Prostate gland (tissue), 2 donors: ENCODE measurements at regions not wholly inside any gene's neighbourhood (a gene's known extent, or its start where the extent isn't known, plus 50 kb on each side); places are given as distances from the start of the nearest gene placed in this dataset.

Source experiments
- DNase-seq: peaks from one replicate; pipeline ENCODE4 v3.0.0-alpha.2; 2019; ENCODE audit warnings: low spot score
- H3K27ac ChIP-seq, 2 donors: fragments of 200-600 bp; sonication (generic); 2 replicates each; pipeline ENCODE4 v1.5.1; 2017 to 2019
- H3K27me3 ChIP-seq: fragments of 200-600 bp; sonication (generic); replicated peaks from 2 replicates; pipeline ENCODE4 v1.5.1; 2019; ENCODE audit not compliant: insufficient read depth
- H3K36me3 ChIP-seq, 2 donors: fragments of 200-600 bp; sonication (generic); 1 replicate in 1 of 2; 2 replicates in 1 of 2; pipeline versions ENCODE4 v1.5.1 to v1.8.1; 2017 to 2019
- H3K4me1 ChIP-seq: fragments of 200-600 bp; sonication (generic); replicated peaks from 2 replicates; pipeline ENCODE4 v1.5.1; 2019
- H3K4me3 ChIP-seq, 2 donors: fragments of 200-600 bp; sonication (generic); 2 replicates each; pipeline ENCODE4 v1.5.1; 2017 to 2019
- H3K9me3 ChIP-seq: fragments of 200-600 bp; sonication (generic); 2 replicates; pipeline ENCODE4 v1.5.1; 2017
- CTCF ChIP-seq, 4 experiments: fragments of 200-600 bp in 2 of 4; fragments of 450-650 bp in 2 of 4; sonication (generic) in 2 of 4; IDR thresholded peaks; 1 replicate in 3 of 4; 2 replicates in 1 of 4; pipeline ENCODE4 v1.5.1; 2016 to 2019; ENCODE audit warnings: antibody characterized with exemption in 4 of 4, mild to moderate bottlenecking in 2 of 4, moderate library complexity in 2 of 4
- POLR2A ChIP-seq: fragments of 450-650 bp; IDR thresholded peaks from one replicate; pipeline ENCODE4 v1.6.1; 2016; ENCODE audit warnings: antibody characterized with exemption, mild to moderate bottlenecking
- POLR2AphosphoS5 ChIP-seq: sonication (generic); formaldehyde crosslinking; IDR thresholded peaks from one replicate; pipeline ENCODE4 v1.6.1; 2017; ENCODE audit warnings: antibody characterized with exemption
- WGBS: methylation state at CpG from one replicate; pipeline ENCODE4 v1.1.5; 2018; 5-methylcytosine and 5-hydroxymethylcytosine counted together
- intact Hi-C: fragments of 100-400 bp; cut with DNase I; formaldehyde crosslinking; loops from one replicate; pipeline ENCODE4 v1.14.2; 2022

- DNase-seq = no peak
- Histone ChIP-seq H3K27me3 (no peaks in the 10 kb centered on the region), H3K9me3 (no peaks in the 10 kb centered on the region), H3K4me3 (no peak overlapping the region), H3K27ac (no peak overlapping the region), H3K36me3 (no peaks in the 10 kb centered on the region), H3K4me1 (no peaks in the 10 kb centered on the region)
- TF ChIP-seq POLR2AphosphoS5 = no peak
- TF ChIP-seq POLR2A = no peak
- TF ChIP-seq CTCF (IDR thresholded peaks at IDR 0.05) = no peak
- intact Hi-C loops = no loop called here
- WGBS = 64% methylated on average over 3 of the region's 3 CpGs
Measured at GRCh38 chr2:6410313-6410712, 455.4 kb downstream of the CMPK2 start.

- no peak overlapping the region for H3K27ac ChIP-seq
- DNase-seq = no peak
- no peaks in the 10 kb centered on the region for H3K4me1 ChIP-seq
- WGBS = 60% methylated on average over 3 of the region's 3 CpGs
- TF ChIP-seq POLR2AphosphoS5 (no peak), POLR2A (no peak), CTCF (IDR thresholded peaks at IDR 0.05) (no peak)
- H3K36me3 ChIP-seq = no peaks in the 10 kb centered on the region
- intact Hi-C loops = no loop called here
- H3K9me3 ChIP-seq = no peaks in the 10 kb centered on the region
- no peaks in the 10 kb centered on the region for H3K27me3 ChIP-seq
- no peak overlapping the region for H3K4me3 ChIP-seq
Measured at GRCh38 chr2:6412533-6413091, 453.1 kb downstream of the CMPK2 start.

- Histone ChIP-seq H3K4me1 (no peaks in the 10 kb centered on the region), H3K27me3 (no peaks in the 10 kb centered on the region), H3K9me3 (no peaks in the 10 kb centered on the region), H3K27ac (no peak overlapping the region), H3K4me3 (no peak overlapping the region), H3K36me3 (no peaks in the 10 kb centered on the region)
- intact Hi-C loops = no loop called here
- WGBS = 87% methylated on average over 6 of the region's 6 CpGs
- no peak for DNase-seq
- no peak for TF ChIP-seq CTCF (IDR thresholded peaks at IDR 0.05)
- no peak for TF ChIP-seq POLR2AphosphoS5
- no peak for TF ChIP-seq POLR2A
Measured at GRCh38 chr2:6417050-6417449, 448.7 kb downstream of the CMPK2 start.

- Histone ChIP-seq H3K27ac (no peak overlapping the region), H3K27me3 (no peaks in the 10 kb centered on the region), H3K4me1 (no peaks in the 10 kb centered on the region), H3K4me3 (no peak overlapping the region), H3K36me3 (no peaks in the 10 kb centered on the region), H3K9me3 (no peaks in the 10 kb centered on the region)
- TF ChIP-seq POLR2AphosphoS5 = no peak
- no peak for TF ChIP-seq POLR2A
- TF ChIP-seq CTCF (IDR thresholded peaks at IDR 0.05) = no peak
- DNase-seq = no peak
- intact Hi-C loops = no loop called here
- WGBS = 69% methylated on average over 1 of the region's 1 CpG
Measured at GRCh38 chr2:6418291-6418690, 447.4 kb downstream of the CMPK2 start.

GRCh38 chr2:6421138-6421730 is 444.5 kb downstream of the CMPK2 start:
- H3K36me3 ChIP-seq = no peaks in the 10 kb centered on the region
- no peaks in the 10 kb centered on the region for H3K4me1 ChIP-seq
- 83% methylated on average over 12 of the region's 12 CpGs for whole genome bisulfite sequencing
- no peaks in the 10 kb centered on the region for H3K27me3 ChIP-seq
- no peak overlapping the region for H3K4me3 ChIP-seq
- no peak for DNase-seq
- TF ChIP-seq CTCF (IDR thresholded peaks at IDR 0.05) (no peak), POLR2AphosphoS5 (no peak)
- H3K27ac ChIP-seq = no peak overlapping the region
- intact Hi-C loops = no loop called here
- no peaks in the 10 kb centered on the region for H3K9me3 ChIP-seq
